GM21528 (cell line): ENCODE measurements at regions not wholly inside any gene's neighbourhood (a gene's known extent, or its start where the extent isn't known, plus 50 kb on each side); places are given as distances from the start of the nearest gene placed in this dataset.

Experiments
- ATAC-seq: cut with Tn5 transposase; IDR thresholded peaks from one replicate; pipeline ENCODE4 v1.9.1; 2021; ENCODE audit warnings: mild to moderate bottlenecking, moderate library complexity; ENCODE audit not compliant: unreplicated experiment, low FRiP score

GRCh38 chr7:52712938-52713337 lies 322.5 kb upstream of the POM121L12 start:
- ATAC-seq, result no peak

GRCh38 chr7:52711951-52712350 lies 323.5 kb upstream of the POM121L12 start:
- no peak for ATAC-seq

GRCh38 chr7:52708846-52709245 lies 326.6 kb upstream of the POM121L12 start:
- no peak for ATAC-seq

GRCh38 chr7:52705768-52706167 lies 329.7 kb upstream of the POM121L12 start:
- no peak for ATAC-seq

- ATAC-seq, result no peak
These were observed 335.1 kb upstream of the POM121L12 start for GRCh38 chr7:52700349-52700748.

- no peak for ATAC-seq
These were observed 339.3 kb upstream of the POM121L12 start for GRCh38 chr7:52695973-52696595.

GRCh38 chr7:52691257-52691656 lies 344.2 kb upstream of the POM121L12 start:
- no peak for ATAC-seq

- ATAC-seq, result no peak
These were observed 345.5 kb upstream of the POM121L12 start for GRCh38 chr7:52689912-52690311.

- no peak for ATAC-seq
These were observed 350.1 kb upstream of the POM121L12 start for GRCh38 chr7:52685333-52685732.

GRCh38 chr7:52684388-52684787 lies 351.0 kb upstream of the POM121L12 start:
- ATAC-seq, result no peak

- ATAC-seq, result no peak
These were observed 352.4 kb upstream of the POM121L12 start for GRCh38 chr7:52682993-52683392.

GRCh38 chr7:52670608-52671225 lies 364.7 kb upstream of the POM121L12 start:
- no peak for ATAC-seq

GRCh38 chr7:52669031-52669430 lies 366.4 kb upstream of the POM121L12 start:
- ATAC-seq, result no peak

- no peak for ATAC-seq
These were observed 367.0 kb upstream of the POM121L12 start for GRCh38 chr7:52668435-52668834.

GRCh38 chr7:52659178-52659577 lies 376.3 kb upstream of the POM121L12 start:
- no peak for ATAC-seq

GRCh38 chr7:52656098-52656497 lies 379.3 kb upstream of the POM121L12 start:
- no peak for ATAC-seq

- no peak for ATAC-seq
These were observed 382.8 kb upstream of the POM121L12 start for GRCh38 chr7:52652621-52653020.

- ATAC-seq, result no peak
These were observed 386.6 kb upstream of the POM121L12 start for GRCh38 chr7:52648872-52649271.

- ATAC-seq, result no peak
These were observed 388.4 kb upstream of the POM121L12 start for GRCh38 chr7:52647046-52647445.

GRCh38 chr7:52639981-52640380 lies 395.5 kb upstream of the POM121L12 start:
- no peak for ATAC-seq

GRCh38 chr7:52639126-52639525 lies 396.3 kb upstream of the POM121L12 start:
- ATAC-seq, result no peak

GRCh38 chr7:52635021-52635420 lies 400.4 kb upstream of the POM121L12 start:
- ATAC-seq, result no peak
